ENCODE measurements at regions not wholly inside any gene's neighbourhood (a gene's known extent, or its start where the extent isn't known, plus 50 kb on each side); places are given as distances from the start of the nearest gene placed in this dataset.
A peak's percentile ranks its signal among the peaks of the same experiment; 100 is the strongest.

DNA sequence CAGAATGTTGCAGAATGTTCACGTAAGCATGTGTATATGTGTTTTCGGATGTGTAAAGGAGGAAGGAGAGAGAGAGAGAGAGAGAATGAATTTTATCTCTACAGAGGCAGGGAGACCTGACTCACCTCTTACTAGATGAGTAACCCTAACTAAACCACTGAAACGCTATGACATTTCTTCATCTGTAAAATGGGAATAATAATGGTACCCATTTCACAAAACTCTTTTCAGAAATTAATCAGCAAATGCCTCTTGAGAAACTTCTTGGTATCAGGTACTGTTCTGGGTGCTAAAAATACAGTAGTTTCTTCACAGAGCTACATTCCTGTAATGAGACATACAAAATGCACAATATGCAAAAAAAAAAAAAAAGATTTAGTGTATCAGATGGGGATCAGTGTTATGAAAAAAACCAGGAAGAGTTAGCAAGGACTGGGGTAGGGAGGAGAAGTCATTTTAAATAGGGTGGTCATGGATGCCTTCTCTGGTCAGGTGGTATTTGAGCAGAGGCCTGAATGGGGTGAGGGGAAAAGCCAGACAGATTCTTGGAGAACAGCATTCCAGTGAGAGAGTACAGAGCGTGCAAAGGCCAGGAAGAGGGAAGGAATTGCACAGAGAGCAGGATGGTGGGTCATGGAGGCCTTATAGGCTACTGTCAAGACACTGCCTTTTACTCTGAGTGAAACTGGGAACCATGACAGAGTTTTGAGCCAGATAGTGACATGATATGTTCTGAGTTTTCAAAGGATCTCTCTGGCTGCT, 84.9 kb upstream of the SPANXB1 start (continued):
- TF ChIP-seq, protein P1, sequence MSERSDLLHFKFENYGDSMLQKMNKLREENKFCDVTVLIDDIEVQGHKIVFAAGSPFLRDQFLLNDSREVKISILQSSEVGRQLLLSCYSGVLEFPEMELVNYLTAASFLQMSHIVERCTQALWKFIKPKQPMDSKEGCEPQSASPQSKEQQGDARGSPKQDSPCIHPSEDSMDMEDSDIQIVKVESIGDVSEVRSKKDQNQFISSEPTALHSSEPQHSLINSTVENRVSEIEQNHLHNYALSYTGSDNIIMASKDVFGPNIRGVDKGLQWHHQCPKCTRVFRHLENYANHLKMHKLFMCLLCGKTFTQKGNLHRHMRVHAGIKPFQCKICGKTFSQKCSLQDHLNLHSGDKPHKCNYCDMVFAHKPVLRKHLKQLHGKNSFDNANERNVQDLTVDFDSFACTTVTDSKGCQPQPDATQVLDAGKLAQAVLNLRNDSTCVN (tag by site-specific recombination; optimal IDR thresholded peaks at IDR 0.05) = no peak
- TF ChIP-seq ZNF664 (tag by site-specific recombination; IDR thresholded peaks at IDR 0.05) (no peak), KLF1 (tag by site-specific recombination; IDR thresholded peaks at IDR 0.05) (no peak), ZNF366 (tag by site-specific recombination; conservative IDR thresholded peaks at IDR 0.05) (no peak), ZNF350 (tag by site-specific recombination; IDR thresholded peaks at IDR 0.05) (no peak), ZNF837 (tag by site-specific recombination; IDR thresholded peaks at IDR 0.05) (no peak)
- TF ChIP-seq, protein P2, sequence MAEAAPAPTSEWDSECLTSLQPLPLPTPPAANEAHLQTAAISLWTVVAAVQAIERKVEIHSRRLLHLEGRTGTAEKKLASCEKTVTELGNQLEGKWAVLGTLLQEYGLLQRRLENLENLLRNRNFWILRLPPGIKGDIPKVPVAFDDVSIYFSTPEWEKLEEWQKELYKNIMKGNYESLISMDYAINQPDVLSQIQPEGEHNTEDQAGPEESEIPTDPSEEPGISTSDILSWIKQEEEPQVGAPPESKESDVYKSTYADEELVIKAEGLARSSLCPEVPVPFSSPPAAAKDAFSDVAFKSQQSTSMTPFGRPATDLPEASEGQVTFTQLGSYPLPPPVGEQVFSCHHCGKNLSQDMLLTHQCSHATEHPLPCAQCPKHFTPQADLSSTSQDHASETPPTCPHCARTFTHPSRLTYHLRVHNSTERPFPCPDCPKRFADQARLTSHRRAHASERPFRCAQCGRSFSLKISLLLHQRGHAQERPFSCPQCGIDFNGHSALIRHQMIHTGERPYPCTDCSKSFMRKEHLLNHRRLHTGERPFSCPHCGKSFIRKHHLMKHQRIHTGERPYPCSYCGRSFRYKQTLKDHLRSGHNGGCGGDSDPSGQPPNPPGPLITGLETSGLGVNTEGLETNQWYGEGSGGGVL (tag by site-specific recombination; IDR thresholded peaks at IDR 0.05) = no peak
- TF ChIP-seq, protein P3, sequence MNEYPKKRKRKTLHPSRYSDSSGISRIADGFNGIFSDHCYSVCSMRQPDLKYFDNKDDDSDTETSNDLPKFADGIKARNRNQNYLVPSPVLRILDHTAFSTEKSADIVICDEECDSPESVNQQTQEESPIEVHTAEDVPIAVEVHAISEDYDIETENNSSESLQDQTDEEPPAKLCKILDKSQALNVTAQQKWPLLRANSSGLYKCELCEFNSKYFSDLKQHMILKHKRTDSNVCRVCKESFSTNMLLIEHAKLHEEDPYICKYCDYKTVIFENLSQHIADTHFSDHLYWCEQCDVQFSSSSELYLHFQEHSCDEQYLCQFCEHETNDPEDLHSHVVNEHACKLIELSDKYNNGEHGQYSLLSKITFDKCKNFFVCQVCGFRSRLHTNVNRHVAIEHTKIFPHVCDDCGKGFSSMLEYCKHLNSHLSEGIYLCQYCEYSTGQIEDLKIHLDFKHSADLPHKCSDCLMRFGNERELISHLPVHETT (tag by site-specific recombination; IDR thresholded peaks at IDR 0.05) = no peak
- TF ChIP-seq, protein P4, sequence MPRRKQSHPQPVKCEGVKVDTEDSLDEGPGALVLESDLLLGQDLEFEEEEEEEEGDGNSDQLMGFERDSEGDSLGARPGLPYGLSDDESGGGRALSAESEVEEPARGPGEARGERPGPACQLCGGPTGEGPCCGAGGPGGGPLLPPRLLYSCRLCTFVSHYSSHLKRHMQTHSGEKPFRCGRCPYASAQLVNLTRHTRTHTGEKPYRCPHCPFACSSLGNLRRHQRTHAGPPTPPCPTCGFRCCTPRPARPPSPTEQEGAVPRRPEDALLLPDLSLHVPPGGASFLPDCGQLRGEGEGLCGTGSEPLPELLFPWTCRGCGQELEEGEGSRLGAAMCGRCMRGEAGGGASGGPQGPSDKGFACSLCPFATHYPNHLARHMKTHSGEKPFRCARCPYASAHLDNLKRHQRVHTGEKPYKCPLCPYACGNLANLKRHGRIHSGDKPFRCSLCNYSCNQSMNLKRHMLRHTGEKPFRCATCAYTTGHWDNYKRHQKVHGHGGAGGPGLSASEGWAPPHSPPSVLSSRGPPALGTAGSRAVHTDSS (tag by site-specific recombination; IDR thresholded peaks at IDR 0.05) = no peak

DNA sequence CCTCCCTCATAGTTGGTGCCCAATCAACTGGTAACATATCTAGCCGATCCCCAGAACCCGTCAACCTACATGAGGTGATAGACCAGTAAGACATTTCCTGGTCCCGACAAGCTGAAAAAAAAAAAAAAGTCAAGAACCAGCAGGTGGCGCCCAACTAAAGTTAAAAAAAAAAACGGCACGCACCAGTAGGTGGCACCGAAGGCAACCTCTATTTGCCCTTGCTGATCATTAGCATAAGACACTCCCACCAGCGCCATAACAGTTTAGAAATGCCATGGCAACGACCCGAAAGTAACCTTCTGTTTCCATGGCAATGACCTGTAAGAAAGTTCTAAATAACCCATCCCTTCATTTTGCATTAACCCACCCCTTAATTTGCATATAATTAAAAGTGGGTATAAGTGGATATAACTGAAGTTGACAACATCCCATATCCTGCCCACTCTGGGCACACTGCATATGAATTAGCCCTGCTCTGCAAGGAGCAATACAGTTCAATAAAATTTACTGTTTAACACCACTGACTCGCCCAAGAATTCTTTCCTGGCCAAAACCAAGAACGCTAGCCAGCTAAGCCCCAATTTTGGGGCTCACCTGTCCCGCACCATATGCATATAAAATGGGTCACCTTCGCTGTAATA, 83.9 kb upstream of the SPANXB1 start:
- Histone ChIP-seq H3K4me3 (ENCODE audit: low read depth, low read length) (no peak overlapping the region), H3K27ac (ENCODE audit: extremely low read depth, low read depth, low read length) (no peak overlapping the region), H3K9me3 (ENCODE audit: control insufficient read depth, insufficient read depth, low read depth, low read length) (no peaks in the 10 kb centered on the region), H3K36me3 (ENCODE audit: control insufficient read depth in 2 of 2, insufficient read depth in 1 of 2, low read length in 2 of 2) (no peaks in the 10 kb centered on the region), H3K4me1 (ENCODE audit: control insufficient read depth, insufficient read depth, low read length) (no peaks in the 10 kb centered on the region)
- CTCF ChIA-PET = interaction anchor here (0.5 to 3.2 kb wide), 18 partner anchors 10 to 550 kb away, joined by 3 to 31 read pairs (median 4); no protein-coding TSS in a partner anchor
- POLR2A ChIA-PET = interaction anchor here (0.6 kb wide), 1 partner anchor 86 kb away, joined by 4 read pairs; no protein-coding TSS in a partner anchor
- no peak for TF ChIP-seq ZNF155 (tag by site-specific recombination; IDR thresholded peaks at IDR 0.05)
- TF ChIP-seq TRIM28 (IDR thresholded peaks at IDR 0.05; ENCODE audit: borderline replicate concordance, low read length) = no peak
- no peak for TF ChIP-seq ZNF560 (tag by site-specific recombination; IDR thresholded peaks at IDR 0.05; ENCODE audit: borderline replicate concordance)
- TF ChIP-seq ZNF2 (tag by site-specific recombination; IDR thresholded peaks at IDR 0.05) = no peak
- TF ChIP-seq OSR2 (tag by site-specific recombination; IDR thresholded peaks at IDR 0.05) = no peak
- no peak for TF ChIP-seq ZNF624 (tag by site-specific recombination; IDR thresholded peaks at IDR 0.05)
- TF ChIP-seq REPIN1 (tag by site-specific recombination; IDR thresholded peaks at IDR 0.05; ENCODE audit: low read depth) = no peak
- TF ChIP-seq ZNF174 (tag by site-specific recombination; IDR thresholded peaks at IDR 0.05) = no peak
- TF ChIP-seq, protein P5, sequence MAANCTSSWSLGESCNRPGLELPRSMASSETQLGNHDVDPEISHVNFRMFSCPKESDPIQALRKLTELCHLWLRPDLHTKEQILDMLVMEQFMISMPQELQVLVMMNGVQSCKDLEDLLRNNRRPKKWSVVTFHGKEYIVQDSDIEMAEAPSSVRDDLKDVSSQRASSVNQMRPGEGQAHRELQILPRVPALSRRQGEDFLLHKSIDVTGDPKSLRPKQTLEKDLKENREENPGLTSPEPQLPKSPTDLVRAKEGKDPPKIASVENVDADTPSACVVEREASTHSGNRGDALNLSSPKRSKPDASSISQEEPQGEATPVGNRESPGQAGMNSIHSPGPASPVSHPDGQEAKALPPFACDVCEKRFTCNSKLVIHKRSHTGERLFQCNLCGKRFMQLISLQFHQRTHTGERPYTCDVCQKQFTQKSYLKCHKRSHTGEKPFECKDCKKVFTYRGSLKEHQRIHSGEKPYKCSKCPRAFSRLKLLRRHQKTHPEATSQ (tag by site-specific recombination; IDR thresholded peaks at IDR 0.05) = no peak
- no peak for TF ChIP-seq ZNF530 (tag by site-specific recombination; IDR thresholded peaks at IDR 0.05; ENCODE audit: low read depth)
- no peak for TF ChIP-seq ZNF791 (tag by site-specific recombination; IDR thresholded peaks at IDR 0.05)
- TF ChIP-seq, protein P6, sequence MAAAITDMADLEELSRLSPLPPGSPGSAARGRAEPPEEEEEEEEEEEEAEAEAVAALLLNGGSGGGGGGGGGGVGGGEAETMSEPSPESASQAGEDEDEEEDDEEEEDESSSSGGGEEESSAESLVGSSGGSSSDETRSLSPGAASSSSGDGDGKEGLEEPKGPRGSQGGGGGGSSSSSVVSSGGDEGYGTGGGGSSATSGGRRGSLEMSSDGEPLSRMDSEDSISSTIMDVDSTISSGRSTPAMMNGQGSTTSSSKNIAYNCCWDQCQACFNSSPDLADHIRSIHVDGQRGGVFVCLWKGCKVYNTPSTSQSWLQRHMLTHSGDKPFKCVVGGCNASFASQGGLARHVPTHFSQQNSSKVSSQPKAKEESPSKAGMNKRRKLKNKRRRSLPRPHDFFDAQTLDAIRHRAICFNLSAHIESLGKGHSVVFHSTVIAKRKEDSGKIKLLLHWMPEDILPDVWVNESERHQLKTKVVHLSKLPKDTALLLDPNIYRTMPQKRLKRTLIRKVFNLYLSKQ (tag by site-specific recombination; IDR thresholded peaks at IDR 0.05; ENCODE audit: borderline replicate concordance) = no peak
- no peak for TF ChIP-seq ZNF138 (tag by site-specific recombination; IDR thresholded peaks at IDR 0.05; ENCODE audit: borderline replicate concordance)
- TF ChIP-seq ZNF654 (tag by site-specific recombination; IDR thresholded peaks at IDR 0.05; ENCODE audit: low read depth) = peak; percentile 97
